ENCODE measurements at regions not wholly inside any gene's neighbourhood (a gene's known extent, or its start where the extent isn't known, plus 50 kb on each side); places are given as distances from the start of the nearest gene placed in this dataset.
"Not testable (repeated sequence)": the region's sequence is repeated elsewhere in the genome, so short reads cannot be mapped to it uniquely, and the experiment has no call there.

GRCh38 chr2:210888035-210888434 lies 331.6 kb downstream of the CPS1 start:
- Mint-ChIP-seq H3K36me3 (ENCODE audit: insufficient read depth) (no peaks in the 10 kb centered on the region), H3K27me3 (ENCODE audit: low read depth) (no peaks in the 10 kb centered on the region), H3K4me1 (ENCODE audit: low read depth) (no peaks in the 10 kb centered on the region), H3K9me3 (peaks cover 9% of the 10 kb centered on the region), H3K4me3 (no peak overlapping the region)
- ATAC-seq (no peak), DNase-seq (no peak)

- ATAC-seq (no peak), DNase-seq (no peak)
- no peaks in the 10 kb centered on the region for H3K4me1 Mint-ChIP-seq (ENCODE audit: low read depth)
- H3K27me3 Mint-ChIP-seq (ENCODE audit: low read depth) = no peaks in the 10 kb centered on the region
- H3K36me3 Mint-ChIP-seq (ENCODE audit: insufficient read depth) = no peaks in the 10 kb centered on the region
- H3K9me3 Mint-ChIP-seq = peaks cover 13% of the 10 kb centered on the region
- H3K4me3 Mint-ChIP-seq = no peak overlapping the region
Observed at GRCh38 chr2:210895132-210895531, 338.7 kb downstream of the CPS1 start.

- Mint-ChIP-seq H3K27me3 (ENCODE audit: low read depth) (no peaks in the 10 kb centered on the region), H3K9me3 (peaks cover 8% of the 10 kb centered on the region), H3K36me3 (ENCODE audit: insufficient read depth) (no peaks in the 10 kb centered on the region), H3K4me3 (no peak overlapping the region), H3K4me1 (ENCODE audit: low read depth) (no peaks in the 10 kb centered on the region)
- no peak for DNase-seq
- ATAC-seq = no peak
Observed at GRCh38 chr2:210899131-210899530, 342.7 kb downstream of the CPS1 start.

- ATAC-seq = no peak
- no peaks in the 10 kb centered on the region for H3K27me3 Mint-ChIP-seq (ENCODE audit: low read depth)
- H3K4me3 Mint-ChIP-seq = no peak overlapping the region
Observed at GRCh38 chr2:210901326-210901725, 344.9 kb downstream of the CPS1 start.

DNA sequence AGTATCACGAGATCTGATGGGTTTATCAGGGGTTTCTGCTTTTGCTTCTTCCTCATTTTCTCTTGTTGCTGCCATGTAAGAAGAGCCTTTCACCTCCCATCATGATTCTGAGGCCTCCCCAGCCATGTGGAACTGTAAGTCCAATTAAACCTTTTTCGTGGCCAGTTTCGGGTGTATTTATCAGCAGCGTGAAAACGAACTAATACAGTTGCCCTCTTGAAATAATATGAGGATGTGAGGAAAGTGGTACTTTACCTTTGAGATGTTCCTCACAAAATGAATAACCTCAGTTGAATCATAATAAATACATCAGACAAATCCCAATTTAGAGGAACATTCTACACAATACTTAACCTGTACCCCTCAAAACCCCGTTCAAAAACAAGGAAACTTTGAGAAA lies 356.4 kb downstream of the CPS1 start:
- Mint-ChIP-seq H3K9me3 (peaks cover 14% of the 10 kb centered on the region), H3K4me3 (no peak overlapping the region), H3K36me3 (ENCODE audit: insufficient read depth) (no peaks in the 10 kb centered on the region), H3K27me3 (ENCODE audit: low read depth) (no peaks in the 10 kb centered on the region), H3K4me1 (ENCODE audit: low read depth) (no peaks in the 10 kb centered on the region)
- ATAC-seq = no peak
- DNase-seq = no peak

More at GRCh38 chr2:210901326-210901725, 344.9 kb downstream of the CPS1 start:
- H3K4me1 Mint-ChIP-seq (ENCODE audit: low read depth) = no peaks in the 10 kb centered on the region
- no peaks in the 10 kb centered on the region for H3K36me3 Mint-ChIP-seq (ENCODE audit: insufficient read depth)
- peaks cover 3% of the 10 kb centered on the region for H3K9me3 Mint-ChIP-seq
- DNase-seq = no peak

GRCh38 chr2:210913461-210913860 lies 357.1 kb downstream of the CPS1 start:
- Mint-ChIP-seq H3K36me3 (ENCODE audit: insufficient read depth) (no peaks in the 10 kb centered on the region), H3K4me3 (no peak overlapping the region), H3K4me1 (ENCODE audit: low read depth) (no peaks in the 10 kb centered on the region), H3K9me3 (peaks cover 10% of the 10 kb centered on the region), H3K27me3 (ENCODE audit: low read depth) (no peaks in the 10 kb centered on the region)
- DNase-seq (no peak), ATAC-seq (no peak)

GRCh38 chr2:210915912-210916311 lies 359.5 kb downstream of the CPS1 start:
- no peak for ATAC-seq
- H3K4me1 Mint-ChIP-seq (ENCODE audit: low read depth) = no peaks in the 10 kb centered on the region
- H3K4me3 Mint-ChIP-seq = no peak overlapping the region
- peaks cover 18% of the 10 kb centered on the region for H3K9me3 Mint-ChIP-seq
- no peak for DNase-seq
- H3K36me3 Mint-ChIP-seq (ENCODE audit: insufficient read depth) = no peaks in the 10 kb centered on the region
- H3K27me3 Mint-ChIP-seq (ENCODE audit: low read depth) = no peaks in the 10 kb centered on the region

DNA sequence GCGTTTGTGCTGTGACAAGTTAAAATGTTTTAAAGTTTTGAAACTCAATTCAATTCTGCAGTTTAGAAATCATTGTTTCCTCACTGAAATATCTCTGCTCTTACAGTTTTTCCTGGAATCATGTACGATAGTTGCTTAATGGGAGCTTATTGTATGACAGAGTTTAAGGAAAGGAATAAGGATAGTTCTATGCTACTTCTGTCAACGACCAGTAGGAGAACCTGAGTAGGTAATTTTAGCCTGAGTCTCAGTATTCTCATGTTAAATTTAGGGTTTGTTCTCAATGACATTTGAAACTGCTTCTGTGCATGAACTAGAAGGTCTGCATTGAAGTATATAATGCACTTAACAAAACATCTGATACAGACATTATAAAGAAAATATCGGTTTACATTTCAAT lies 361.1 kb downstream of the CPS1 start:
- Mint-ChIP-seq H3K4me3 (no peak overlapping the region), H3K27me3 (ENCODE audit: low read depth) (no peaks in the 10 kb centered on the region), H3K4me1 (ENCODE audit: low read depth) (no peaks in the 10 kb centered on the region), H3K36me3 (ENCODE audit: insufficient read depth) (no peaks in the 10 kb centered on the region), H3K9me3 (peaks cover 14% of the 10 kb centered on the region)
- ATAC-seq (no peak), DNase-seq (no peak)

DNA sequence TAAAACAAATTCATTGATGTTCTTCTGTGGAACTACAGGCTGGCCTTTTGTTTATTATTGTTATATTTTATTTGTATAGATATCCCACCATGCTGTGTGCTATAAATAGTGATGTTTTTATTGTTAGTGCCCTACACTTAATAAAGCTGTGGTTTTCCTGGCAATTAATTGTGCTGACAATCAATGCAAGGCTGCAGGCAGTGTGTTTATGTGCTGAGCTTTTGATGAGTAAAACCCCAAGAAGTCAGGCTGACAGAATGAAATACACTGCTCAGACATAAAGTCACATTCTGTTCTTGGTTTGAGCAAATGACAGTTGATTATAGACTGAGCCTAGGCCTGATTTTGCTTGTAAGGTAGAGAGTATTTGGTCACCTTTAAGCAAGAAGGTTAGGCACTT lies 362.7 kb downstream of the CPS1 start:
- Mint-ChIP-seq H3K36me3 (ENCODE audit: insufficient read depth) (no peaks in the 10 kb centered on the region), H3K4me3 (no peak overlapping the region), H3K27me3 (ENCODE audit: low read depth) (no peaks in the 10 kb centered on the region), H3K4me1 (ENCODE audit: low read depth) (no peaks in the 10 kb centered on the region), H3K9me3 (peaks cover 10% of the 10 kb centered on the region)
- DNase-seq (no peak), ATAC-seq (no peak)

GRCh38 chr2:210922419-210922818 lies 366.0 kb downstream of the CPS1 start:
- no peak overlapping the region for H3K4me3 Mint-ChIP-seq
- no peaks in the 10 kb centered on the region for H3K36me3 Mint-ChIP-seq (ENCODE audit: insufficient read depth)
- ATAC-seq (no peak), DNase-seq (no peak)
- H3K9me3 Mint-ChIP-seq = peaks cover 8% of the 10 kb centered on the region
- H3K4me1 Mint-ChIP-seq (ENCODE audit: low read depth) = no peaks in the 10 kb centered on the region
- H3K27me3 Mint-ChIP-seq (ENCODE audit: low read depth) = no peaks in the 10 kb centered on the region

GRCh38 chr2:210928714-210929113 lies 372.3 kb downstream of the CPS1 start:
- DNase-seq (no peak), ATAC-seq (no peak)
- Mint-ChIP-seq H3K4me1 (ENCODE audit: low read depth) (no peaks in the 10 kb centered on the region), H3K4me3 (no peak overlapping the region), H3K36me3 (ENCODE audit: insufficient read depth) (no peaks in the 10 kb centered on the region), H3K9me3 (no peaks in the 10 kb centered on the region), H3K27me3 (ENCODE audit: low read depth) (no peaks in the 10 kb centered on the region)

DNA sequence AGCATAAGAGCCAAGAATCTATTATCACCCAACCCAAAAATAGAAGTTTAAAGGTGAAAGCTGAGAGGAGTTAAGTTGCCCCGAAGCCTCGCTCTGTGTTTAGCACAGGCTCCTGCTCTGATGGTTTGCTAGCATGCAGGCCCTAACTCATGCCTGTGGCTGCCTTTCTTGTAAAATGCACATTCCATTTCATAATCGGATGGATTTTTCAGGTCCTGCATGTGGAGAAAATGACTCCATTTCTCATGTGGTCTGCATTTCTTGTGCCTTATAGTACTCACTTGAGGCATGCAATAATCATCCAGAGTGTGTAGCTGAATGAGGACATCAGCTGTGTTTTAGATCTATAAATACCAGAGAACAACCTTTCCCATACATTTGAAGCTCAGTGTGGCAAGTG lies 381.8 kb downstream of the CPS1 start:
- Mint-ChIP-seq H3K4me3 (no peak overlapping the region), H3K4me1 (ENCODE audit: low read depth) (no peaks in the 10 kb centered on the region), H3K36me3 (ENCODE audit: insufficient read depth) (no peaks in the 10 kb centered on the region), H3K27me3 (ENCODE audit: low read depth) (no peaks in the 10 kb centered on the region), H3K9me3 (peaks cover 10% of the 10 kb centered on the region)
- ATAC-seq (no peak), DNase-seq (no peak)

DNA sequence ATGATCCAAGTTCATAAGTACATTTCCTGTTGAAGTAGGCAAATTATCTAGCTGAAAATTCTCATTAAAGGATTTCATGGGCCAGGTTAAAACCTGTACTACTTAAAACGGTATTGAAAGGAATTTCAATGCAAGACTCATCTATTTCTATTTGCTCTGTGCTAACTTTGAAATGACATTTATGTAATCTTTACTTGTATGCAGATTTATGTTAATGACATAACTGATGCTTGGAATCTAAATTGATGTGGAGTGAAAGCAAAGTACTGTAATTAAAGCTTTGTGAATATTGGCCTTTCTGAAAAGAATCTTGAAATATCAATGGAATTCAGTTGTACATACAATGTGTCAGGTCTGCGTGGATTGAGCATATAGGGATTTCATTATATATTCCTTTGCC lies 390.0 kb downstream of the CPS1 start:
- Mint-ChIP-seq H3K36me3 (ENCODE audit: insufficient read depth) (no peaks in the 10 kb centered on the region), H3K9me3 (peaks cover 7% of the 10 kb centered on the region), H3K4me1 (ENCODE audit: low read depth) (no peaks in the 10 kb centered on the region), H3K4me3 (no peak overlapping the region), H3K27me3 (ENCODE audit: low read depth) (no peaks in the 10 kb centered on the region)
- ATAC-seq (no peak), DNase-seq (no peak)

GRCh38 chr2:210950434-210951060 lies 394.1 kb downstream of the CPS1 start:
- H3K4me3 Mint-ChIP-seq; H3K27me3 Mint-ChIP-seq (ENCODE audit: low read depth); H3K36me3 Mint-ChIP-seq (ENCODE audit: insufficient read depth); DNase-seq; ATAC-seq; H3K9me3 Mint-ChIP-seq; H3K4me1 Mint-ChIP-seq (ENCODE audit: low read depth): not testable (repeated sequence)

- Mint-ChIP-seq H3K36me3 (ENCODE audit: insufficient read depth) (no peaks in the 10 kb centered on the region), H3K4me3 (no peak overlapping the region)
- ATAC-seq = no peak
Observed at GRCh38 chr2:210954386-210954907, 398.0 kb downstream of the CPS1 start.

More at GRCh38 chr2:210954386-210954907, 398.0 kb downstream of the CPS1 start:
- no peak for DNase-seq
- no peaks in the 10 kb centered on the region for H3K27me3 Mint-ChIP-seq (ENCODE audit: low read depth)
- H3K9me3 Mint-ChIP-seq = peaks cover 6% of the 10 kb centered on the region
- no peaks in the 10 kb centered on the region for H3K4me1 Mint-ChIP-seq (ENCODE audit: low read depth)

Data from activated T-cell treated with anti-CD3 and anti-CD28 coated beads, Interleukin-2, amount 50 U/mL, for 4 hours (primary cell).